Right hindlimb (tissue), 1 donor: ENCODE measurements at regions not wholly inside any gene's neighbourhood (a gene's known extent, or its start where the extent isn't known, plus 50 kb on each side); places are given as distances from the start of the nearest gene placed in this dataset.
"Not testable (repeated sequence)": the region's sequence is repeated elsewhere in the genome, so short reads cannot be mapped to it uniquely, and the experiment has no call there.

ENCODE experiments used
- DNase-seq: peaks from one replicate; pipeline ENCODE4 v3.0.0-alpha.2; 2018

DNA sequence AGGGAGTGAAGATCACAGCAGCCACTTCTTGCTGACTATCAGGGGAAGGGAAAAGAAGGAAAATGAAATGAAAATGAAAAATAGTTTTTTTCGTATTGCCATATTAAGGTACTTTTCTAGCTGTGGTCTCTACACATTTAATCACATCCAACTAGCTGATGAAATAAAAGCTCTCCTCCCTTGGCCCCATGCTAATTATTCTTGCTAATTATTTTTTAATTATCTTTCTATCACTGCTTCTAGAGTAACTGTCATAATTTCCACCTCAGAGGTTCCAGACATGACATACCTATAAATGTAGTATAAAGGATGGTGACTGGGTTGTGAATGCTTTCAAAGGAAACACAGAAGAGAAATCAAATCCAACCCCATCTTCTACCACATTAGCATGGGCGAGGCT lies 334.1 kb upstream of the MAN1A1 start:
- DNase-seq: no peak

DNA sequence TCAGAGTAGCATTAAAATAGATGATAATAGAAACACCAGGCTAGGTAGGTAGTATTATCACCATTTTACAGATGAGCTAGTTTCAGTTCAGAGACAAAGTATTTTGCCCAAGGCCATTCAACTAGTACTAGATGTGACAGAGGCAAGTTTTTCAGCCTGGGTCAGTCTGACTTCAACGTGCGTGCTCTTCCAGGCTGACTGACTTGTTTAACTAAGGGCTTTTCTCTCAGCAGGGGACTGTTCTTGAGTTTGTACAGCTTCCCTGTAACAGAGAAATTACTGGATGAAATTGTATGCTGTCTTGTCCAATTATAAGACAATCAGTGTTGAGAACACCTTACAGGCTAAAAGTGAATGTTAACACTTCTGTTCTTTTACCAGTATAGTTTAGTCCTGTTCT lies 333.5 kb upstream of the MAN1A1 start:
- no peak for DNase-seq

DNA sequence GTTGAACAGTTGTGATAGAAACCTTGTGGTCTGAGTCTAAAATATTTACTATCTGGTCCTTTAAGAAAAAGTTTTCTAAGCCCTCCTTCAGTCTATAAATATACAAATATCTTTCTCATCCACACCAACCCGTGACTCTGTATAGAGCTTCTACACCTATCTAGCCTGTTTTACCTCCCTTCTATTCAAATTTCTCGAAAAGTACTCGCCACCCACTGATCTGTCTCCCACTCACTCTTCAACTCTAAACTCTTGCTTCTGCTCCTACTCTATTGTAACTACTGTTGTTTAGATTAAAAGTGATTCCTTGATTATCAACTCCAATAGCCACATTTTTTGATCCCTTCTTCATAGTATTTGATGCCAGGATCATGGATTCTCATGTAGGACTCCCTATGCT lies 329.4 kb upstream of the MAN1A1 start:
- no peak for DNase-seq

DNA sequence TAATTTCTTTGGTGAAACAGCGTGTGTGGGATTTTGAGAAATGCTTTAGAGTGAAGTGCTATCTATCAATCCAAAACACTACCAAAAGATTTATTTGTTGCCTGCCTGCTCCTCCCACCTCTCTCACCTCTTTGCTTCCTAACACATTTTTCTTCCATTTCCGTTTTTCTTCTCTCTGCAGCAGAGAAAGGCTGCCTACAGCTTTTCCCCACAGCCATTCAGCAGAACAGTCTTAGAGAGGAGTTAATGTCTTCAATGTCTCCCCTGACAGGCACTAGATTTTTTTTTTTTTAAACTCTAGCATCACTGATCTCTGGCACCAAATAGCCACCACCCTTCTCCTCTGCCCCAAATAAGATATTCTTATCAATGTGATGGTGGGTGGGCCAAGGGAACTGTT lies 327.8 kb upstream of the MAN1A1 start:
- DNase-seq: no peak

DNA sequence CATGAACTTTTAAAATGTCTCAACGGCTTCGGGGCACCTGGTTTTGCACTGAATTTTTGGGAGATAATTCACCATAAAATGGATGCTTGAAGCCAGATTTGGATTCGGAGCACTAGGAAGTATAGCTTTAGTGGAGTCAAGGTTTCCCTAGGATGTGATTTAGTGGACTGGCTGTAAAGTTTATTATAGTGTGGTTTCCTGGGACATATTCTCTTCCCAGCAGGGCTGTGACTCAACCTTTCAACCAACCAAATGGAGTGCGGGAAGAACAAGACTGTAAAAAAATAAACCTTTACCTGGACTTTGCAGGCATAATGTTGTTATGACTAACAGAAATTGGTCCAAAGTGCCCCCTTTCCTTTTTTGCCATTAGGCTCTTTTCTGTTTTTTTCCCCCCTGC lies 327.4 kb upstream of the MAN1A1 start:
- DNase-seq: no peak

DNA sequence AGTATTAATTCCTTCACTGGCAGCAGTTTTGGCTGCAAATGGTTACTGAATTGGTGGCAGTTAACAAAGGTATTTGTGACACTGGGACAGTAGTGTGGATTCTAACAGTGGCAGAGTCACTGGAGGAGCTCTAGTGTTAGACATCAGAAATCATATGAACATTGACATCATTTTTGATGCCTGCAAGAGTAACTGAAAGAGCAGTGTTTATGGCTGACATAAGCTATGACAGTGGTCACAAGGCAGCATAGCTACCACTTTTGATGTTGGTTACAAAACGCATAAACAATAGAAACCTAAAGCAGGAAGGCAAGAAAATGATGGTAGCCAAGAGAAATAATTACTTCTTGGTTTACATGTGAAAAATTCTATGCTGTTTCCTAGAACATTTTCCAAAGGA lies 326.7 kb upstream of the MAN1A1 start:
- DNase-seq: no peak

DNA sequence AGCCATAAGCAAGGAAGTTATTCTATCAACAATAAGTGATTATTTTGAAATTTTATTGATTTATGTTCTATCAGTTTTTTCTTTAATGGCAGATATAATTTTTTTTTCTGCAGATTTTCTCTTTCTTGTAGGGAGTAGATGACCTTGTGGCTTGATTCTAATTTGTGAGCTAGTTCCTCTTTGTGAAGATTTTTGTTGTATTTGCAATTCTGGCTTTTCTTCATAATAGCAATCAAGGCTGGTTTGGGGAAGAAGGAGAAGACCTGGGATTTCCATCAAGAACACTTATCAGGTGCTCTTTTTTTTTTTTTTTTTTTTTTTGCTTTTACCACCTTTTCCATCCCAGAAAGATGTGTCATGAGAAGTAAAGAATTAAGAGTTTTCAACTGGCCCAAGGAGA lies 324.2 kb upstream of the MAN1A1 start:
- no peak for DNase-seq

DNA sequence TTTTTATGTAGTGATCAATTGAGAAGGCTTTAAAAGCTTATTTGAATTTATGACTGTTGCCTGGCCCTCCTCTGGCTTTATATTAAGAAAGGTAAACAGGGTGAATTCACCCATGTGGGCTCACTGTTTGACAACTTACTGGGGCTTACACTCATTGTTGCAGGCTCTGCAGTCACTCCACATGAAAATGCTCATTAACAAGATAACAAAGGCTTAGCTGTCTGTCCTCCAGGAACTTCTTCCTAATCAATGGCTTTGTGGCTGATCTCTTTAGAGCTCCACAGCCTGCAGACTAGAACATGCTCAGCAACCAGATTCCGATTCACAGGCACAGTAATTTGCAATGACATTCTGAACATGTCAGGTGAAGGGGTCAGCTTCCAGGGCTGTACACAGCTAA lies 323.2 kb upstream of the MAN1A1 start:
- no peak for DNase-seq

DNA sequence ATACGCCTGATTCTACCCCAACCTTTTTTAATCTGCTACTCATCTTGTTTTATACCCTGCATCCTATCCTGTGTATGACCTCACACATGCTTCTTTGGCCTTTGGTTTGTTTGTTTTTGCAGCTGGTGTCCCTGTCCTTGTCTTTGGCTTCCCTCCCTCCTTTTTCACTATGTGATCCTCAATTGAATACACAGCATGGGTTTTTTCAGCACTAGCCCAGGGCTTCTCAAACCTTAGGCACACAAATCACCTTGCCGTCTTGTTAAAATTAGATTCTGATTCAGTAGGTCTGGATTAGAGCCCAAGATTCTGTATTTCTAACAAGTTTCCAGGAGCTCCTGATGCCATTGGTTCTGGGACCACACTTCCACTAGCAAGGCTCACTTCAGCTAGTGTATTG lies 321.5 kb upstream of the MAN1A1 start:
- no peak for DNase-seq

DNA sequence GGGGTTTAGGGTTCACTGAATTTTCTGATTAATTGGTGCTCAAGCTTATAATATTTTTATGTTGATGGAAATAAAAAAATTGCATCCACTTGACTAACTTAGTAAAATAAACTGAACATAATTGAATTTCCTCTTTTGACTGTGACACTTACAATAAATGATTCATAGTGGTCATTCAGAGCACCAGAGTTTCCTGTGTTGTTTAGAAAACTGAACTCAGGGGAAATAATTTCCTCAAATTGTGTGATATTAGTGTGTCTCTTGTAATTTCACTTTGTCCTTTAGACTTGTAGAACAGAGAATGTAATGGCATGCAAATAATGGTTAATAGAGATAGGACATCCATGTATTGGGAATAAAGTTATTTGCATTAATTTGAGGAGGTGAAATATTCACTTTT lies 319.7 kb upstream of the MAN1A1 start:
- no peak for DNase-seq

DNA sequence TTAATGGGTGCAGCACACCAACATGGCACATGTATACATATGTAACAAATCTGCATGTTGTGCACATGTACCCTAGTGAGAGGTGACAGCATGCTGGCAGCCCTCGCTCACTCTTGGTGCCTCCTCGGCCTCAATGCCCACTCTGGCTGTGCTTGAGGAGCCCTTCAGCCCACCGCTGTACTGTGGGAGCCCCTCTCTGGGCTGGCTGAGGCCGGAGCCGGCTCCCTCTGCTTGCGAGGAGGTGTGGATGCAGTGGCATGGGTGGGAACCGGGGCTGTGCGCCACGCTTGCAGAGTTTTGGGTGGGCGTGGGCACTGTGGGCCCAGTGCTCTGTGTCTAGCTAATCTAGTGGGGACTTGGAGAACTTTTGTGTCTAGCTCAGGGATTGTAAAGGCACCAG lies 315.9 kb upstream of the MAN1A1 start:
- DNase-seq: not testable (repeated sequence)

DNA sequence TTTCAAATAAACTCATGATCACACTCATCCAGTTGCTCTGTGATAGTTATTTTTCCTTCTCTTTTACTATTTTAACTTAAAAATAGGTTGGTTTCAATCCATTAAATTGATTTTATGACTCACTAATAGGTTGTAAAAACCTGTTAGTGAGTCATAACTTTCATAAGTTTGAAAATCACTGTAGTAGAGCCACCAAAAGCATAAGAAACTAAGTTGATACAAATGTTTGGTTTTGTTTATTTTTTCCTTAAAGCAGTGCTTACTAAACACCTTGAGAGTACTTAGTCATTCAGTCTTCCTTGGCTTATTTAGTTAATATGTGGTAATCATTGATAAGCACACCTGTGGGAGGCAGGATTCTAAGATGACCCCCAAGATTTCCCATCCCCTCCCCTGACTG lies 312.1 kb upstream of the MAN1A1 start:
- DNase-seq: no peak

DNA sequence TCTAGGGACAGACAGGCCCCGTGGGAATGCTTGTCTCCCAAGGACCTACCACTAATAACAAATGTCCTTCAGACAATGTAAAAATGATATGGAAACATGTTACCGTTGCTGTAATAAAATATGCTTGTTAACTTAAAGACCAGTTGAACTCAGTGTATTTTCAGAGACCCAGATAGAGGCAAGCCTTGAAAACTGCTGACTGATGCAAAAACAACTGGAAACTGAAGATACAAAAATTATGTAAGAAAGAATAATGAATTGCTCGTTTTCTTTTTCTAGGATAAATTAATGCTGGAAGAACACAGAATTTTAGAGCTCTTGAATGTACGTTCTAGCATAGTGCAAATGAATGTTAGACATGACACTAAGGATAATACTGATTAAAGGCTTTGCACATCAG lies 311.5 kb upstream of the MAN1A1 start:
- no peak for DNase-seq

DNA sequence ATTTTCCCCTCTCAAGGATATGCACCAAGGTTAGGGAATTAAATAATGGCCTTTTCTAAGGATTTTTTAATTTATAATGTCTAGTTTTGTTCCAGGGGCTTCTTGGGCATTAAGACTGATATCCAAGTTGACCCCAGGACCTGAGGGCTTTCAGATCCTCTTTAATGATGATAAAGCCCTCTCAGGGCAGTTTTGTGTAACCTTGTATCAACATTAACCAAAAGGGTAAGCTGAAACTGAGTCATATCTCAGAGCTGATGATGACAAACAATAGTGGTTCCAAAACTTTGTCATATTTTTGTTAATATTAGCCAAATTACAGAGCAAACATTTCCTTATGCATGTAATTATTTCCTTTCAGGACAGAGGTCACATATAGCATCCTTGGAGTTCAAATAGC lies 309.4 kb upstream of the MAN1A1 start:
- DNase-seq: no peak

DNA sequence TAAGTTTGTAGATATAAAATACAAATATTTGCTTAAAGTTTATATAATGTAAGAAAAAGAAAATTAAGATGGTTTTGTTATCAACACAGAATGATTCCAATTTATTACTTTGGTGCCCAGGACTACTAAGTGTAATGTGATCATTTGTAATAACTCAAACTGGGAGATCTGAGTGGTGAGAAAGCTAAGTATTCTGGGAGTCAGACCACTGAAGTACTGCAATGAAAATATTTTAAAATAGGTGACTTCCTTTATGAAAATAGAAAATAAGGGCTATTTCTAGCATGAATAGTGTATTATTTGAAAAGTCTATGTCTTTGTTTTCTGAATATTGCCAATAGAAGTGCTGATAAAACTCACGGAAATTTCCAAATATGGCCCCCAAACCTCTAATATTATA lies 305.6 kb upstream of the MAN1A1 start:
- DNase-seq: no peak

DNA sequence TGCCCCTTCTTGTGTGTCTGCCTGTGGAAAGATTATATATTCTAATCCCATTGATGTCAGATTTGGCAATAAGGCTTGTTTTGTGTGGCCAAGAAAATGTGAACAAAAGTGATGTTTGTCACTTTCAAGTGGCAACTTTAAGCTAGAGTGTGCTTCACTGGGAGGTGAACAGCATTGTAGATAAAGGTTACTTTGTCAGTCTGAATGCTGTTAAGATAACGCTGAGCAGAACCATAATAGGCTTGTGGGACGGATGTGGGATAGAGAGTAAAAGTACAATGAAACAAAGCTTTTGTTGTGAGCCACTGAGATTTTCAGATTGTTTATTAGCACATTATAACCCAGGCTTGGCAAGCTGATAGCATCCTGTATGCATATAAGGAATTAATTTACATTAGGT lies 303.8 kb upstream of the MAN1A1 start:
- DNase-seq: no peak

DNA sequence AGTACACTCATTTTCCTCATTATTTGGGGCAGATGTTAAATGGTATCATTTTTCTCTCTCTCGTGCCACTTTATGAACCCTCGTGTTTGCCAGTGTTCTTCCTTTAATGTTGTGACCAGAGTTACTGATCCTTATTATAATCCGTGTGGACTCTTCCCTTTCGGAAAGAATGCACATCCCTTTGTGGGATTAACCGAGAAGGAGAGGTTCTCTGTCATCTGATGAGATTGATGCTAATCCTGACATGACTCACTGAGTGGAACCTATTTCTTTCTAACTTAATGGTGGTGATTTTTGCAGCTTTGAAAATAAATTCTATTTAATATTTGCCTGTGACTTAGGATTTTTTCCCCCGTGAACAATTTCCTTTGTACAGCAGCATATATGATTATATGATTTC lies 300.0 kb upstream of the MAN1A1 start:
- DNase-seq: no peak

DNA sequence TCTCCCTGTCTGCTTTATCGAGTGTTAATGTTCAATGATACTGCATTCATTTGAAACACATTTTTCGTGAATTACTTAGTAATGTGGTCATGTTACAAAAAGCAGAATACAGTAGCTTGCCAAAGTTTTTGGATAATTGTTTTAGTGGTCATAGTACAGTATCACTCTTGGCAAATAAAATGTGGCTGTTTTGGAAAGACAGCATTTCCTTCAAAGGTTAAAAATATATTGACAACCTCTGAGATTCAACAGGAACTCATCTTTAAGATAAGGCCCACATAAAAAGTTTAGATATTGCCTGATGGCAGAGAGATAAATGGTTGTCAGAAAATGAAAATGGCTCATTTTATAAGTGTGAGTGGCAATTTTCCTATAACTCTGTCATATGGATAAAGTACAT lies 297.7 kb upstream of the MAN1A1 start:
- no peak for DNase-seq

DNA sequence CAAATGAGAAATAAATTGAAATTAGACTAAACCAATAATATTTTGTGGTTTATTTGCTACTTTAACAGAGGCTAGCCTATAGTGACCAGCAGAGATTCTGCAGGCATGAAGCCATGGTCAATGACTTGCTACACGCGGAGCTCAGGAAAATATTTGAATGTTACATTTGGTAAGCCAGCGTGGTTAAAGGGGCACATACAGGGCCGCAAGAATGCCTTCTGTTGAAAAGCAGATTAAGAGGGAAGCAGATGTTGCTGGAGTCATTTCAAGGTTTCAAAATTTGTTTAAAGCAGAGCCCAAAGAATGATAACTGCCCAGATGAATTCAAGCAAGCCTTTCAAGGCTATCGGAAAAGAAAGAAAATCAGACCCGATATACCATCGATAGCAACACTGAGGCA lies 294.3 kb upstream of the MAN1A1 start:
- DNase-seq: peak; percentile 21

DNA sequence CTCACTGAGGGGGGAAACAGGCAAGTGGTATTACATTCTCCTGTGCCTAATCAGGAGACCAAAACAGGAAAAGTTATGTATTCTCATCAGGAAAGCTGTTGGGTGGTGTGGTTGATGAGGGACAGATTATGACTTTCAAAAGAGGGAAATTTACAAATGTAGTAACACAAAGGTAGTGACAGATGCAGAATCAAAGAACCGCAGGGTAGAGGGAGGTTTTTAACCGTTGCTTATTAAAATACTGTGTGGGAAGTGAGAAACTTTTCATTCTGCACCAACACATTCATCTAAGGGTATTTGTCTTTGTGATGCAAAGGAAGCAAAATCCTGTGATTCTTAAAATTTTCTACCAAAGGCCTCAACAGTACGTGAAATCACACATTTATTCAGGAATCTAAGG lies 288.2 kb upstream of the MAN1A1 start:
- DNase-seq: no peak

DNA sequence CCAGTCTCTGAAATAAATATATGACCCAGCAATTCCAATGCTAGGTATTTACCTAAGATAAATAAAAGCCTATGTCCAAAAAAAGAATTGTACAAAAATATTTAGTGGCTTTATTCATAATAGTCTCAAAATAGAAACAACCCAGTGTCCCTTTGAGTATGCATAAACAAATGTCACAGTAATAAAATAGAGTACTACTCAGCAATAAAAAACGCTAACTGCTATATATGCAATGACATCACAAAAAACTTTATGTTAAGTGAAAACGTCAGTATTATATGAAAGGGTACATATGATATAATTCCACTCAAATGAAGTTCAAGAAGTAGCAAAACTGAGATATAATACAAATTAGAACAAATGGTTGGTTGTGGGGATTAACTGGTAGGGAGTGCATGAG lies 286.5 kb upstream of the MAN1A1 start:
- DNase-seq: no peak

DNA sequence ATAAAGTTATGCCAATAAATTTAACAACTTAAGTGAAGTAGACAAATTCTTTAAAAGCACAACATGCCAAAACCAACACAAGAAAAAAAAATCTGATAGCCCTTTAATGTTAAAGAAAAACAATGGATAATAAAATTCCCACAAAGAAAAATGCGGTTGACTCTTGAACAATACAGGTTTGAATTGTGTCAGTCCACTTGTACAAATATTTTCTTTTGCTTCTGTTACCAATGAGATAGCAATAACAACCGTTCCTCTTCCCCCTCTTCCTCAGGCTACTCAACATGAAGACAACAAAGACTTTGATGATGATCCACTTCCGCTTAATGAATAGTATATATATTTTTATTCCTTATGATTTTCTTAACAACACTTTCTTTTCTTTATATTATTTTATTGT lies 283.9 kb upstream of the MAN1A1 start:
- DNase-seq: no peak

DNA sequence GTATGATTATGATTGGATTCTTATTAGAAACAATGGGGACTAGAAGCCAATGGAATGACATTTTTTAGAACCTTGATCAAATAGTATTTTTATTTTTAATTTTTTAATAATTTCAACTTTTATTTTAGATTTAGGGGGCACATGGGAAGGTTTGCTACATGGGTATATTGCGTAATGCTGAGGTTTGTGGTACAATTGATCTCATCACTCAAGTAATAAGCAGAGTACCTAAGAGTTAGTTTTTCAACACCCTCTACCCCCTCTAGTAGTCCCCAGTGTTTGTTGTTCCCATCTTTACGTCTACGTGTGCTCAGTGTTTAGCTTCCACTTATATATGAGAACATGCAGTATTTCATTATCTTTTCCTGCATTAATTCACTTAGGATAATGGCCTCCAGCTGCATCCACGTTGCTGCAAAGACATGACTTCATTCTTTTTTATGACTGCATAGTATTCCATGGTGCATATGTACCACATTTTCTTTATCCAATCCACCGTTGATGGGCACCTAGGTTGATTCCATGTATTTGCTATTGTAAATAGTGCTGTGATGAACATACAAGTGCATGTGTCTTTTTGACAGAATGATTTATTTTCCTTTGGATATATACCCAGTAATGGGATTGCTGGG lies 281.1 kb upstream of the MAN1A1 start:
- DNase-seq: no peak

DNA sequence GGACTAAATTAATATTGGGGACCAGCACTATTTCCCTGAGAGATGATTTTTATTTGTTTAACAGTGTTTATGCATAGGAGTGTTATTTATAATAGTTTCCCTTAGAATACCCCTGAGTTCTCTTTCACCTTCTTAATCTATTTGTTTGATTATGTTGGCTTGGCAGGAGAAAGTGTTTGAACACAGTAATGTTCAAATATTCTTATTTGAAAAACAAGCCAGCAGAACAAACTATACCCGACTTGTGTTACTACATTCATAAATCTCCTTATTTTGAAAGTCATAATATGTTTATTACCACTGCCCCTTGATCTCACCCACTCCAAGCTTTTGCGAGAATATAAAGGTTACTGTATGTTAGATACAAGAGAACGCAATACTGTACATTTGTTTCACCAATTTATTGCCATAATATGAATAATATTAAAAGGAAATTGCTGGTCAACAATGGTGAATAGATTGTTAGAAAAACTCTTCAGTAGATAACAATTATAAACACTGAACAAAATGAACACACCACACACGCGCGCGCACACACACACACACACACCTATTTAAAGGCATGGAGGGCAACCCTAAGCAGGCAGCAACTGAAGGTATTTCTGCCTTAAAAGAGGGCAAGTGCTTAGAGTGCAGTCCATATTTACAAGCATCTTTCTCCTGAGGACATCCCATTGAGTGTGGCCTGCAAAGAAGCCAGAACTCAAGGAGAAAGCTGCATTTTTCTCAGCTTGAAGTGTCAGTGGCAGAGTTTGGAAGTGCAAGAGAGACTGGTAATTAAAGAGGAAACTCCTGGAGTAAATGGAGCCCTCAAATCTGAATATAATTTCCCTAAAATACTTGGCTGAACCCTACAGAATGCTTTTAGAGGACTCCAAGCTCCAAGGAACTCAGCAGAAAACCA lies 279.4 kb upstream of the MAN1A1 start:
- no peak for DNase-seq
